Colonic mucosa (tissue), 4 donors: ENCODE measurements at regions not wholly inside any gene's neighbourhood (a gene's known extent, or its start where the extent isn't known, plus 50 kb on each side); places are given as distances from the start of the nearest gene placed in this dataset.

ENCODE experiments used
- DNase-seq: peaks from one replicate; pipeline ENCODE4 v3.0.0-alpha.2; 2020
- H3K27ac ChIP-seq: fragments of 200-600 bp; one replicate; pipeline ENCODE4 v1.8.0; 2021
- H3K27me3 ChIP-seq: fragments of 200-600 bp; one replicate; pipeline ENCODE4 v1.8.0; 2021
- H3K36me3 ChIP-seq: fragments of 200-600 bp; one replicate; pipeline ENCODE4 v1.8.0; 2021
- H3K4me1 ChIP-seq: fragments of 200-600 bp; one replicate; pipeline ENCODE4 v1.8.0; 2021; ENCODE audit warnings: mild to moderate bottlenecking
- H3K4me3 ChIP-seq: fragments of 200-600 bp; one replicate; pipeline ENCODE4 v1.8.0; 2021
- H3K9ac ChIP-seq, 2 donors: one replicate each; pipeline ENCODE4 v1.7.0; 2013; ENCODE audit warnings: control low read depth in 2 of 2, low read depth in 2 of 2, low read length in 2 of 2
- H3K9me3 ChIP-seq: fragments of 200-600 bp; one replicate; pipeline ENCODE4 v1.8.0; 2021
- intact Hi-C: fragments of 100-400 bp; cut with DNase I; formaldehyde crosslinking; loops from one replicate; pipeline ENCODE4 v1.14.1; 2022
- TF ChIP-seq, protein P1 (sequence below): fragments of 200-600 bp; IDR thresholded peaks from one replicate; pipeline ENCODE4 v1.8.0; 2022; ENCODE audit warnings: antibody characterized with exemption, mild to moderate bottlenecking
- donor health status: healthy.
- donor health status: DM: no; HTN: no; CAD: no.
- donor health status: DM: no; HTN: no; CAD: no.

DNA sequence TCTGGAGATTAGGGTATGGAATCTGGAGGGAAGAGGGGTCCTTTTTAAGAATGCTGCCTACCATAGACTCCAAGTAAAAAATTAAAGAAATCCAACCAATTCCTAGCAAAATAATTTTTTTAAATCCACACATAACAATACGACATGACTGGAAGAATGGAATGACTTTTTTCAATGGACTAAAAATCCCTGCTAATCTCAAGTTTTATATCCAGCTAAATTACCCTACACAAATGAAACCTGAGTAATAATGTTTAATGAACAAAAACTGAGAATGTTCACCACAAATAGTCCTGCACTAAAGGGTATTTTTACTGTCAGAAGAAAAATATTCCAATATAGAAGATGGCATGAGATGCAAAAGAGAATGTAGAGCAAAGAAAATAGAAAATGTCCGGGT lies 220.3 kb upstream of the AGTR1 start:
- H3K4me3 ChIP-seq: no peak overlapping the region
- no peak overlapping the region for H3K9ac ChIP-seq
- TF ChIP-seq, protein P1, sequence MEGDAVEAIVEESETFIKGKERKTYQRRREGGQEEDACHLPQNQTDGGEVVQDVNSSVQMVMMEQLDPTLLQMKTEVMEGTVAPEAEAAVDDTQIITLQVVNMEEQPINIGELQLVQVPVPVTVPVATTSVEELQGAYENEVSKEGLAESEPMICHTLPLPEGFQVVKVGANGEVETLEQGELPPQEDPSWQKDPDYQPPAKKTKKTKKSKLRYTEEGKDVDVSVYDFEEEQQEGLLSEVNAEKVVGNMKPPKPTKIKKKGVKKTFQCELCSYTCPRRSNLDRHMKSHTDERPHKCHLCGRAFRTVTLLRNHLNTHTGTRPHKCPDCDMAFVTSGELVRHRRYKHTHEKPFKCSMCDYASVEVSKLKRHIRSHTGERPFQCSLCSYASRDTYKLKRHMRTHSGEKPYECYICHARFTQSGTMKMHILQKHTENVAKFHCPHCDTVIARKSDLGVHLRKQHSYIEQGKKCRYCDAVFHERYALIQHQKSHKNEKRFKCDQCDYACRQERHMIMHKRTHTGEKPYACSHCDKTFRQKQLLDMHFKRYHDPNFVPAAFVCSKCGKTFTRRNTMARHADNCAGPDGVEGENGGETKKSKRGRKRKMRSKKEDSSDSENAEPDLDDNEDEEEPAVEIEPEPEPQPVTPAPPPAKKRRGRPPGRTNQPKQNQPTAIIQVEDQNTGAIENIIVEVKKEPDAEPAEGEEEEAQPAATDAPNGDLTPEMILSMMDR: no peak
- no peaks in the 10 kb centered on the region for H3K4me1 ChIP-seq
- DNase-seq: no peak
- H3K27ac ChIP-seq: no peak overlapping the region
- no peaks in the 10 kb centered on the region for H3K27me3 ChIP-seq
- intact Hi-C loops: no loop called here
- no peaks in the 10 kb centered on the region for H3K36me3 ChIP-seq
- H3K9me3 ChIP-seq: no peaks in the 10 kb centered on the region

DNA sequence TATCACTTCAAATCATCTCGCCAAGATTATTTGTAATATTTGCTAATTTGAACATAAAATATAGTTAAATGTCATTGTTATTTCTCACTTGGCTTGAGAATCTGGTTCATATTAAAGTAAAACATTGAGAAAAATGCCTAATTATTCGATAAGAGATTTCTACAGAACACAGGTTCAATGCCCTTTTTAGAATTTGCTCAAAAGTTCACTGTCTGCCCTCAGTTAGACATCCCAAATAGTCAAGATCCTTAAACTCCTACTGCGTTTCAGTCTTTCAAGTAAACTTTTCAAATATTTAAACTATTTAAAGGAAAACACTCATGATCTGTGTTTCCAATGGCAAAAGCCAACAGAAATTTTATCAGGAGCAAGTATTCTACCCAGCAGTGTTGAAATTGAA lies 204.1 kb upstream of the AGTR1 start:
- H3K9ac ChIP-seq: no peak overlapping the region
- no peak overlapping the region for H3K27ac ChIP-seq
- DNase-seq: no peak
- no peaks in the 10 kb centered on the region for H3K27me3 ChIP-seq
- H3K36me3 ChIP-seq: no peaks in the 10 kb centered on the region
- TF ChIP-seq, protein P1: no peak
- intact Hi-C loops: no loop called here
- no peak overlapping the region for H3K4me3 ChIP-seq
- no peaks in the 10 kb centered on the region for H3K4me1 ChIP-seq
- no peaks in the 10 kb centered on the region for H3K9me3 ChIP-seq

DNA sequence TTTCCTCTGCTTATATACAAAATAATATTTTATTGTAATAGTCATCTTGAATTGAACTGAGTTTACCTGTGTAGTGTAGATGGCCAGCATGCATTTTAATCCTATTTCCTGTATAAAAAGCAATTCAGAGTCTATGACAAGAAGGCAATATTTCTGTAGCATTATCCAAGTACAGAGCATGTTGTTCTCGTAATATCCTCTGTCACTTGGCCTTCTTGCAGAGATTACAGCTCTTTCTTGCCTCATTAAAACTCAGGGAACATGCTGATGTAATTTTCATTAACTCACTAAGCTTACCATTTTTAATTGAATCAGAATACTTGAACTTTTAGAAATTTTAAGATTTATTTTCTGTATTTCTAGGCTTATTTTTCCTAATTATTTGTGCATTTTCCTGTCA lies 203.3 kb upstream of the AGTR1 start:
- TF ChIP-seq, protein P1: no peak
- no peaks in the 10 kb centered on the region for H3K27me3 ChIP-seq
- H3K9ac ChIP-seq: no peak overlapping the region
- H3K4me3 ChIP-seq: no peak overlapping the region
- H3K27ac ChIP-seq: no peak overlapping the region
- intact Hi-C loops: no loop called here
- DNase-seq: no peak
- no peaks in the 10 kb centered on the region for H3K36me3 ChIP-seq
- H3K9me3 ChIP-seq: no peaks in the 10 kb centered on the region
- H3K4me1 ChIP-seq: no peaks in the 10 kb centered on the region

DNA sequence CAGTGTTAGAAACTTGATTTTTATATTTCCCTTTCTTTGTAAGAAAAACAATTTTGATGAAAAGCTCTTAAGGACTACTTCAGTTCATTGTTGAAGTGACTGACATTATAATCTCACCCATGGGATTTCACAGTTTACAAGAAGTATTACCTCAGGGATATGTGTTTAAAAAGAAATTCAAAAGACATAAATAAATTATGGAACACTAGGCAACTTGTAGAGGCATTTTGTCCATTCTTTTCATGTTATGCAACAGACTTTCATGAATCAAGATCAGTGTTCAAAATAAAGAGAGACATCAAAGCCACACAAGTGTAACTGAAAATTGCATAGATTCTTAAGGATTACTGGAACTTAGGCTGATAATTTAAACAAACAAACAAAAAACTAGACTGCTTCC lies 196.8 kb upstream of the AGTR1 start:
- no peak overlapping the region for H3K27ac ChIP-seq
- TF ChIP-seq, protein P1: no peak
- H3K36me3 ChIP-seq: no peaks in the 10 kb centered on the region
- no peak for DNase-seq
- H3K9me3 ChIP-seq: no peaks in the 10 kb centered on the region
- no peaks in the 10 kb centered on the region for H3K4me1 ChIP-seq
- intact Hi-C loops: no loop called here
- H3K27me3 ChIP-seq: no peaks in the 10 kb centered on the region
- H3K4me3 ChIP-seq: no peak overlapping the region
- H3K9ac ChIP-seq: no peak overlapping the region

DNA sequence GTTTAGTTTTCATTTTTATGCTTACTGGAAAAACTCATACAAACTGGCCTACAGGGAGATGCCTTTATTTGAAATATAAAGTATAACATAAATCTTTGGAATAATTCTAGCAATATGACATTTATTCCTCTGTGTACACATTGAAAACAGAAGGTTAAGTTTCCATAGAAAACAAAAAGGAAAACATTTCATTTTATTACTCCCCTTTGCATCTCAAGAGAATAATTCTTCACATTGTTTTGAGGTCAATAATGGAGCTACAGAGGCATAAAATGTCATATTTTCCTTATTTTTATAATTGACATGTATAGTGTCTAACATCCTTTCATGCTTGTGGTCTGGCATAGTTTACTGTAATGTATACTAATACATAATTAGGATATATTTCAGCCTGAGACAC lies 187.6 kb upstream of the AGTR1 start:
- Histone ChIP-seq H3K4me3 (no peak overlapping the region), H3K9ac (no peak overlapping the region), H3K27me3 (no peaks in the 10 kb centered on the region), H3K27ac (no peak overlapping the region), H3K4me1 (no peaks in the 10 kb centered on the region), H3K36me3 (no peaks in the 10 kb centered on the region), H3K9me3 (no peaks in the 10 kb centered on the region)
- DNase-seq: no peak
- TF ChIP-seq, protein P1: no peak
- intact Hi-C loops: no loop called here

DNA sequence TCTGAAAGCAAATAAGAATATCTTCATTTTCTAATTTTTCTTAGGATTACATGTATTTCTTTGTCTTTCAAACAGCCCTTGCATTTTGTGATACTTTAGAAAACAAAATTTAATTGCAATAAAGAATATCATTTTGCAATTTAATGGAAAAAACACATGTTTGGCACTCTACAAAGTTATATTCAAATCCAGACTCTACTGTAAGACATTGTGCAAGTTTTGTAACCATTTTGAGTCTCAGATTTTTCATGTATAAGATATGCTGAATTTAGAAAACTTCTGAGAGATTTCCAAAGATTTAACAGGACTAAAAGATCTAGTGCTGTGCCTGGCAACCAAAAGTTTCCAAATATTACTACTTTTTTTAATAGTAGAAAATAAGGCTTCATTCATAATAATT lies 187.1 kb upstream of the AGTR1 start:
- H3K9me3 ChIP-seq: no peaks in the 10 kb centered on the region
- no peak overlapping the region for H3K27ac ChIP-seq
- no peak overlapping the region for H3K4me3 ChIP-seq
- H3K9ac ChIP-seq: no peak overlapping the region
- no peaks in the 10 kb centered on the region for H3K4me1 ChIP-seq
- DNase-seq: no peak
- no peaks in the 10 kb centered on the region for H3K36me3 ChIP-seq
- intact Hi-C loops: no loop called here
- TF ChIP-seq, protein P1: no peak
- H3K27me3 ChIP-seq: no peaks in the 10 kb centered on the region
